ENCODE measurements at regions not wholly inside any gene's neighbourhood (a gene's known extent, or its start where the extent isn't known, plus 50 kb on each side); places are given as distances from the start of the nearest gene placed in this dataset.

GRCh38 chr12:71005166-71005565, 84.6 kb upstream of the PTPRR start:
- TF ChIP-seq CTCF (IDR thresholded peaks at IDR 0.05; ENCODE audit: poor library complexity) (no peak), EZH2phosphoT487 (IDR thresholded peaks at IDR 0.05; ENCODE audit: low read depth, severe bottlenecking, unreplicated experiment) (no peak), EZH2 (IDR thresholded peaks at IDR 0.05; ENCODE audit: borderline replicate concordance) (no peak)
